ENCODE measurements at regions not wholly inside any gene's neighbourhood (a gene's known extent, or its start where the extent isn't known, plus 50 kb on each side); places are given as distances from the start of the nearest gene placed in this dataset.

DNA sequence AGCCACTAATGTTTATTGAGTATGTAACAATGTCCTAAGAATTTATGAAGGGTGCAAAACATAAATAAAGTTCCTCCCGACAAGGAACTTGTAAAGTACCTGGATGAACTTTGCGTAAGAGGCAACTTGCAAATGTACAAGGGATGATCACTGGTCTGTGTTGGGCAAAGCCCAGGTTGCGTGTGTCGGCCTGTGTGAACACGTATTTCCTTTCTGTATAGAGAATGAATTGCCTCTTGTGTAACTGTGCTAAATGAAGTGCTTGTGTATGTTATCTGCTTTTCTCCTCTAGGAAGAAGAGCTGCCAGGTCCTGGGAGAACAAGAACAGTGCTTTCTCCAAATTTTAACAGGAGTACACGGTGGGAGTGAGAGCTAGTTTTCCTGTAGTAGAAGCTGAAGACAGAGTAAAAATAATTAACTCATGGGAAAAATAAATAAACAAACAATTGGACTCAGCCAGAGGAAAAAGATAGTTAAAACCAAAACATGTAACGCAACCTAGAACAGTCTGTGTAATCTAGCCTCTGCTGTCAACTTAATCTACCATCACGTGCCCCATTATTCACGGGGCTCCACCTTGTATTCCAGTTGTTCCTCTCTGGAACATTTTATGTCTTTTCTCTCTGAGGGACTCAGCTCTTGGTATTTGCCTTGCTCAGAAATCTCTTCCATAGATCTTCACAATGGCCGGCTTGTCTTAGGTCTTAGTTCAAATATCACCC, 83.7 kb upstream of the RASGRP1 start:
- DNase-seq, result no peak

DNA sequence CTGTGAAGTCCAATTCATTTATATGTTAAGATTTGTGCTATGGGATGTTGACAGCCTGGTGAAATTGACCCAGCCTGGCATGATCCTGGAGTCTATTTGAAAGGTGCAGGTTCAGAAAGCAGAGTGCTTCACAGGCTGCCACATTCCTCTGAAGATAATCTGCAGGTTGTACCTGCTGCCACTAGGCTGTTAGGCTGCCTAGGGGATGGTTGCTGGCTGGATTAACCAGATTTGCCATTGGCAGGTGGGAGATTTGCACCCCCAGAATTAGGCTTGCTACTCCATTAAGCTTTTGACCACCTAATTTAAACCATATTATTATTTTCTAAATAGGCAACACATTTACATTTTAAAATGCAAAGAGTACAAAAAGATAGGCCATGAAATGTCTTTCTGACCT, 85.8 kb upstream of the RASGRP1 start:
- DNase-seq, result no peak

DNA sequence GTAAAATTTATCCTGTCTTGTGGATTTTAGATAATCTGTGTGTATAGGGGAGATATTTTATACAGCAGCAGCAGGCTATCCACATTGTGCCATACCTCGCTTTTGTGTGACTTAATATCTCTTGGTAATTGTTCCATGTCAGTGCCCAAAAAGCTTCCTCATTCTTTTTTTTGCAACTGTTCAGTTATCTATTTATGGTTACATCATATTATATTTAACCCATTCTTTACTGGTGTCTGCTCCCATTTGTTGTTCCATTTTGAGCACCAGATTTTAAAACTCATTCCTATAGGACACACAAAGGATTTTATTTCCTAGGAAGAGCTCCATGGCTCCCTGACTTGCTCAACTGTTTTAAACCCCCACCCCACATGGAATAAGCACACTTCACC, 86.3 kb upstream of the RASGRP1 start:
- no peak for DNase-seq

DNA sequence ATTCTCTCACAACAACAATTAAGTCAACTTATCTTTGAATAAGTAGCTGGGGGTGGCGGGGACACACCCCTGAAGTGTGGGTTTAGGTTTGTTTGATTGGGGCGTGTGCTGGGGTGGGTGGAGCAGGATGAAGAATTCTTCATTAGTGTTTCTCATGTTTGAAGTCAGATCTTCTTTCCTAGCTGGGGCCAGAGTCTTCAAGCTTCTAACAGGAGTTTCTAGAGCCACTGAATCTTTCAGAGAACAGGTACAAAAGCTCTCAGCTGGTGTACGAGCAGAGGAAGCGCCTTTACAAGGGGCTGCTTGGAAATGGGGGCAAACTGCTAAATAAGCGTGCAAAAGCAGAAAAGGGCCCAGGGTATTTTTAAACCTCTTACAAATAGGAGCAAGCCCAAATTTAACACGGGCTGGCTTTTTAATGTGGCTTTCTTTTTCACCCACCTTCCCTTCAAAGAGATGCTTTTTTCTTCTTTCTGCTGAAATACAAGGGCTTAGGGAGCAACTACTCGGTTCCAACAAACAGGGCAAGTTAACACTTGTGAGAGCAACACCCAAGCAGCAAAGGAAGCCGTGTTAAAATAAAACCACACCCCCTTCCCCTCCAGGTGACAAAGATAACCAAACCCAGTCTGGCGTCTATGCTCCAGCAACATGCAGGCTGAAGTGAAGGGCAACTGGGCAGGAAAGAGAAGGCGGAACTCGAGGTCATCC, 86.9 kb upstream of the RASGRP1 start:
- DNase-seq, result no peak

DNA sequence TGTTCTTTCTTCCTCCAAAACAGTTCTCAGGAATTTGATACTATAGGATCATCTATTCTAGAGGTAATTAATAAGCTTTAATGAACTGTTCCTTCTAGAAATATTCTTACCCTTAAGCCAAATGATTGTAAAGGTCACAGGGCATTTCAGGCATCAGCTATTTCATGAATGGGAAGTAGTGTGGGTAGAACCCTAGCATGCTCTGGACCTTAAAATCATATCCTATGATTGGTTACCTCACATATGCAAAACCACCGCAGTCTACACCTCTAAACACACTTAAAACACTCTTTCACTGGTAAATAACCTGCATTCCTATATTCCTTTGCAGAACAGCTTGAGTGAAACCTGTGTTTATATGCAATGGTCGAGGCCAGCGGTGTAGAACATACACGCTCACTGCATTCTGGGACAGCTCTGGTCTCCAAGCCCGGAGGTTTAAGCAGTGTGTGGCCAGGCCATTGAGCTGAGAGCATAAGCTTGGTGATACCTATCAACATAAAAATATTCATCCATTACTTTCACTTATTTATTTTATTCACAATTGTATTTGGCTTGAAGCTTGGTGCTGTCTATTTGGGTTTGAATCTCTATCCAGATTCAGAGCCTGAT, 87.7 kb upstream of the RASGRP1 start:
- DNase-seq, result no peak

DNA sequence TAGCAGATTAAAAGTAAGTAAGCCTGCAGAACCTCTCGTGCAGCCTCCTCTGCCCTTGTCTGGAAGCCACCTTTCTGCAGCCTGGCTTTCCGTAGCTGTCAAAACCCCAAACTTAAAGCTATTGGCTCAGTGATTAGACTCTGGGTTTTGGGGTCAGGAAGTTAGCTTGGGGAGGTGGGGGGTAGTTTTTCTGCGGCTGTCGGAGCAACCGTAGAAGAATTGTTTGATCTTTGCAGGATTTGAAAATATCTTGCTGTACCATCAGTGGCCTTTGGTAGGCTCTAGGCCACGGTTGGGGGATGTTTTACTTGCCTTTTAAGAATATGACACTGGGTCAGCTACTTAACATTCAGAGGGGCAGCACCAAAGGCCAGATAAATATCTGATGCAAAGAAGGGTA, 88.4 kb upstream of the RASGRP1 start:
- no peak for DNase-seq

DNA sequence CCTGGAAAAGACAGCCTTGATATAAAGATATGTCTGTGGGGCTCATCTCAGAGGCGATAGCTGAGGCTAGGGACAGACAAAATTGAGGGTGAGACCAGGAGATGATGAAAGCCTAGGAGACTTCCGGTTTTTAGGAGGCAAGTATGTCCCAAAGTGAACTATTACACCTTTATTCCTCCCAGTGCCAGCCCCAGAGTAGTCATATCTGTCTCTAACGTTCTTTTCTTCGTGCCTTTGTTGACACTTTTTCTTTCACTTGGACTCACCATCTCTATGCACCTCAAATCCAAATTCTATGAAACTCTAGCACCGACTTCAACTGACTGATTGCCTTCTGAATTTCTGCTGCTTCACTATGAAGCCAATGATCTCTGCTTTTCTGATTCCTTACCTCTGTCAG, 93.8 kb upstream of the RASGRP1 start:
- DNase-seq, result no peak

DNA sequence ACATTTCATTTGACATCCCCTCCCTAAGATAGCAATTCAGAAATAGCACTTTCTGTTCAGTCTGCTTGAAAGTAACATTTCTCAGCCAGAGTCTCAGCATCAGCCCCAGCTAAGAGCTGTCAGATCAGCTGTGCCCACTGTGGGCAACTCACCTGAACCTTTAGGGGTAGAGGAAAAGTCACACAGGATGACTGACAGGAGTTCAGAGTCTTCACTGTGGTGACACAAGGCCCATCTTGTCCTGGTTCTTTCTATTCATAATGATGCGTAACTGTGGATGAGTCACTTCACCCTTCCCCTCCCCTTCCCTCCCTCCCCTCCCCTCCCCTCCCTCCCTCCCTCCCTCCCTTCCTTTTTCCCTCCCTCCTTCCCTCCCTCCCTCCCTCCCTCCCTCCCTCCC, 96.1 kb upstream of the RASGRP1 start:
- DNase-seq, result no peak

DNA sequence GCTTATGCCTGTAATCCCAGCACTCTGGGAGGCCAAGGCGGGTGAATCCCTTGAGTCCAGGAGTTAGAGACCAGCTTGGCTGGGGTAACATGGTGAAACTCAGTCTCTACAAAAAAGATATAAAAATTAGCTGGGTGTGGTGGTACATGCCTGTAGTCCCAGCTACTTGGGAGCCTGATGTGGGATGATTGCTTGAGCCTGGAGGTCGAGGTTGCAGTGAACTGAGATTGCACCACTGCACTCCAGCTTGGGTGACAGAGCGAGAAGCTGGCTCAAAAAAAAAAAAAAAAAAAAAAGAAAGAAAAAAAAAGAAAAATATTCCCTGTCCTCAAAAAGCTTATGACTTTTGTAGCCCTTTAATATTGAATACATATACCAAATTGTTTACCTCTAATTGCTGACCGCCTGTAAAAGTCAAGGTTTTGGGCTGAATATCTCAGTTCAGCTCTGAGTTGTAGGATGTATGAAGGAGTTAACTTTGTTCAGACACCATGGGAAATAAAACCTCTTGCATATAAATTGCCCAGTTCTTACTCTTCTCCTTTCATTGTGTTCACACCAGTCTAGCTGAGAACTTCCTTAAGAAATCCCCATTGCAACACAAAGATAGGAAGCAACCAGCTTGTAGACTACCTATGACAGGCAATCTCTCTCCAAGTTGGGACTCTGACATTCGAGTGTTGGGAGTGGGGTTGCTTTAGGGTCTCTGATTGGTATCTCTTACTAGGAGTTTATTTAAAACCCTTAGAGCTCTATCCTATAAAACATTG, 97.6 kb upstream of the RASGRP1 start:
- DNase-seq, result no peak

DNA sequence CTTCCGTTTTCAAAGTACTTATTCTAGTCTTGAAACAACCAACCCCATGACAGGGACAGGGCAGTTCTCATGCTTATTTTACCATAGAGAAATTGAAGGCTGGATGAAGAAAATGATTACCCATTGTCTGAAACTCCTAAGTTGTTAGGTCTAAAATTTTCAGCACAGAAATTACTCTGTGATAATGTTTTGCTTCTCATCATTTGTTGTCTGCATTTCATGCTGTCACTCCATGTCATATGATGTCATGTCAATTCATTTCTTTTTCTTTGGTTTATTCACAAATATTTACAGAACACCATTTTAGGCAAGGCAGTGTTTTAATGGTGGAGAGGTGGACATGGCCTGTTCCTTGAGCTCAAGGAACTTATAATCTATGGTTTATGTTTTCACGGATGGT, 98.2 kb upstream of the RASGRP1 start:
- DNase-seq, result no peak

DNA sequence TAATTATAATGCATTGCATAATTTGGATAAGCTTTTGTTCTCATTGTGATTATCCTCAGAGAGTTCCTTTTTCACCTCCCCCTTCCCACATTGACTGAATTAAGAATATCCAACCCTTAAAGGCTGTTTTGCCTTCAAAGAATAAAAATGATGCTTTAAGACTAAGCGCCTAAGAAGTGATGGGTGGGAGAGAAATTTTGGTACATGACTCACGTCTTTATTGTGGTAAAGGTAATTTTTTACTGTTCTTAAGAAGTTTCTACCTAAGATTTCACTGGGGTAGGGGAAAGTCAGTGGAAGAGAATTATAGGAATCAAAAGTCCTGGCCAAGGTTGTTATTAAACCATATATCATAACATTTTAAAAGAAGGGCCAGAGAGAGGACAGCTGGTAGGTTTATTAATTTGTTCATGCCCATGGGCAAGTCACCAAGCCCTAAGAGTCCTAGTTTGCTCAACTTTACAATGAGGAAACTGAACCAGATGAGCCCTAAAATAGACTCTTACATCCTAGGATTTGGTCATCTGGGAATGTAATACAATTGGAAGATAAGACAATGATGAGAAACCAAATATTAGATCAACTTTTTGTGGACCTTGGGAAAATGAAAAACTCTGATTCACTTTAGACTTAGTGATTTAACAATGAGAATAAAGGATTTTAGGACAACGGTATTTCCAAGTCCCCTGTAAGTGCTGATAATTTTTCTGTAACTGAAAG, 101.1 kb upstream of the RASGRP1 start:
- no peak for DNase-seq

DNA sequence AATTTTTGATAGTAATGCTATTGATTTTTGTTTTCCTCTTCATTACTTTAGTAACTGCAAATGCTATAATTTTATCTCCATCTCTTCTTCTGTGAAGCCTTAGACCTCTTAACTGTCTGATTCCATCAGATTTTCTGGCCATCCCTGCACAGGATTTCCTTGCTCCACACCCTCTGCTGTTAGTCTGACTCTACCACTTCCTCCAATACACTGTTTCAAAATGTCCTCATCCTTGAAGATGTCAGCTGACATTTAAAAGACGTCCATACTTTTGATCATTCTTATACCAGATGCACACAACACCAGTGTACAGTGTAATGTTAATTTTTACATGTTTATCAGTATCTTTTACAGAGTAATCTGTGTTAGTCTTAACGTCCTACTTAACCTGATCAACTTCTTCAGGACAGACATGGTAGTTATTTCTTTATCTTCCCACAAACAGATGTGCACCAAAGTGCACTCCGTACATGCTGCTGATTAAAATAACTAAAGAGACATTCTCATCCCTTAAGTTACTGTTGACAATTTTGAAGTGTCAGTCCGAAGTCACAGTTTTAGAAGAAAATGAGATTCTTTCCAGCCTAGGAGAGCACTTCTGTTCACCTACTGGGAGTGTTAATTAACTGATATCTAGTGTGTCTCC, 102.4 kb upstream of the RASGRP1 start:
- DNase-seq, result no peak

DNA sequence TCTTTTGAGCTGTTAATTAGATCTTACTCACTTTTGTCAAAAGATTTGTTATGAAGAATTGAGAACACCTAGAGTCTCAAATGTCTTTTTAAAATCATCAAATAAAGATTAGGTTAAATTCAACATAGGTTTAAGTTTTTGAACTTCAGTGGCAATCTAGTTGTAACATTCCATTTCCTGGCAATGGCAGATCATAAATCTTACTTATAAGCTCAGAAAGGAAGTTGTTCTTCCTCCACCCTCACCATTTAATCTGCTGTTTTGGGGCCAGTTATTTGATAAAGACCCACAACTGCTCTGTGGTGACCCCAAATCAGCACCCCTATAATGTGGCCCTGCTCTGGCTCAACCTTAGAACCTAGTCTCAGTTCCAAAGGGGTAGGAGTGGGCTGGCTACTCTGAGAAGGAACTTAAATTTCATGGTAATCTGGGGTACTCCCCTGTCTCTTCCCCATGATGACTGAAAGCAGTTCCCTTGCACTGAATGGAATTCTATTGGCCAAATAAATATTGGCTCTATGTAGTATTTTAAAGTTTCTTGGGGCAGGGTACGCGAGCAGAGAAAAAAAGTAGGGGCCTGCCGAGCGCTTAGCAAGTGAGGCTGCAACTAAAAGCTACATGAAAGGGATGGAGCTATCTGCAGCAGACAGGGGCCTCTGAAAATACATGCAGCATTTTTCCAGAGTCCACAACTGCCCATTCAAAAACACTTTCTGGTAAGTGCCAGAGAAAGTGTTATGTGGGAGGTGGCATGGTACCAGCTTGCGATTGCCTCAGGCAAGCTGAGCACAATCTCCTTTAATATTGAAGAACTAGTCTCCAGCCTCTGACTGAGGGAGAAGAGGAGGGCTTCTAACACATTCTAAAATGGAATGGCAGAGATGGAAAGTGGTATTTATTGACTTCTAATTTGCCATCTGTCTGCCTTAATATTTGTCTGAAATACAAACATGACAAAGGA, 103.6 kb upstream of the RASGRP1 start:
- no peak for DNase-seq

DNA sequence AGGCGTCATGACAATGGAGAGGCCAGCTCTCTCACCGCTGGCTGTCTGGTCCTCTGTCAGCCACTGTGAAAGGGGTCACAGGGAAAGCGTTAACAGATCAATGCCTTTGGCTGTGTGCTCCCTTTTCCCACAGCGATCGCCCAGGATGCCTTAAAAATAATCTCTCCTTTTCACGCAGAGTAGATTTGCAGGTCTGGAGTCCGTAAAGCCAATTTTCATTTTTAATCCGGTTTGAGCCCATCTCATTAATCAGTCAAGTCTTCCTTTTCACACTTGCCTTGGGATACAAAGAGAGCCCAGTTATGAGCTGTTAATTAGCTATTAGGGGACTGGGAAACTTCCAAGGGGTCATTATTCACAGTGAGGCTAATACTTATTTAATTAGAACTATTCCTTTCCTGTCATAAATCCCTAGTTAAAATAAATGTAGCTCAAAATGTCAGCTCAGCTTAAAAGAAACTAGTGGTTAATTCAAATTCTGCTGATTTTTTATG, 104.3 kb upstream of the RASGRP1 start:
- DNase-seq, result no peak

DNA sequence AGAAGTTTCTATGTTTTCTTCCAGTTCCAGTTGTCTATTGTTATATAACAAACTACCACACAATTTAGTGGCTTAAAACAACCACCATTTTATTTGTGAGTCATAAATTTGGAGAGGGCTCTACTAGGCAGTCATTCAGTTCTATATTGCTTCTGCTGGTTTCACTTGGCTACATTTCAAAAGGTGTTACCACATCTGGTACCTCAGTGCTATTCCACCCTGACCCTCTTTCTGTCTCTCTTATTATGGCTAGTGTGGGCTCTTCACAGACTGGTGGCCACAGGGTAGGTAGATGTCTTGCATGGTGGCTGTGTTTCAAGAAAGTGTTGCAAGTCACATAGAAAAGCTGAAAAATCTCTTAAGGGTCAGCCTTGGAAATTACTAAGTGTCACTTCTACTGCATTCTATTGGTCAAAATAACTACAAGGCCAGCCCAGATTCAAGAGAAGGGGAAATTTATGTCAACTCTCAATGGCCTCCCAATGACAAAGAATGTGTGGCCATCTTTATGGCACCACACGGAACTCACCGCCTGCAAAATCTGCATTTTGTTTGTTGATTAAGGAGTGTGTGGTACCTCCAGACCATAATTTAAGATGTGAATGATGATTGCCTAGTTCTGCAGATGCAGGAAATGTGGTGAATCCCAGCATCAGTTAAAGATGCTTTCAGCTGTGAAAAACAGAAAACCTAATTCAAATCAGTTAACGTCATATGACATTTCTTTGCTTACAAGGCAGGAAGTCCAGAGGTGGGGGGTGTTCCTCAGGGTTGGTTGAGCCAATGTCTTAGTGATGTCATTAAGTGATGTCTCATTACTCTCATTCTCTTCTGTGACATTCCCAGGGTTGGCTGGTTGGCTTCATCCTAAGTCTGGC, 105.8 kb upstream of the RASGRP1 start:
- DNase-seq, result no peak

DNA sequence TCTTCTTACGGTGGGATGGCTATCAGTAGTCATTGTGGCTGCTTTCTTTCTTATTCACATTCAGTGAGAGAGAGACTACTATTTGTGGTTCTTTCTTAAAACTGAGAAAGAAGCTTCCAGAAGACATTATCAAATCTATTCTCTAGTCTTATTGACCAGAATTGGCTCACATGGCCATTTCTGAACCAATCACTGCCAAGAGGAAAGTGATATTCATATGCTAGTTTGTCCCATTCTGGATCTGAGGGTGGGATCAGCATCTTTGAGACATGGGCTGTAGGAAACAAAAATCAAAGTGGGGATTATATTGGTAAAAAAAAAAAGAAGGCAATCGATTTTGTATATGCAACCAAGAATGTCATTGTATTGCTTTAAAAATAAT, 106.4 kb upstream of the RASGRP1 start:
- DNase-seq, result no peak

DNA sequence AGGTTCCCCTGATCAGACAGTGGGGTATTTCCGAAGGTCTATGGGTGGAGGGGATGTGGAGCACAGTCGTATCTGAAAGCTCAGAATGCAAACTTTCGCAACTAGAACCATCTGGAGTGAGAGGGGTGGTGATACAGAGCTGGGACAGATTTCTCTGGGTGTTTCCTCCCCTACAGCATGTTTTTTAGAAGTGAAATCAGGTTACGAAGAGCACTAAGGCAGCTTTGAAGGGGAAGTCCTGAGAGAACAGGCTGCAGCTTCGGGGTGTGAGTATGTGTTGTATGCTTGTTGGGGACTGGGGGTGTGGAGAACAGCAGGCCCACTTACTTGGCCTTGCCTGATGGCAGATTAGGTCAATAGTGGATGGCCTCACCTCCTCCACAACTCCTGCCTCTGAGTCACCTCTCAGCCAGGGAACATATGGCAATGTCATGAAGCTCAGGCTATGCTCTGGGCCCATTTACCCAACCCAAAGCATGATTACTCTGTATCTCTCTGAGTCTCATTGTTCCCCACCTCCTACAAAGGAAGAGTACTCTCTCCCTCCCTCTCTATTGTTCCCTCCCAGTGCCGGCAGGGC, 107.2 kb upstream of the RASGRP1 start:
- DNase-seq, result no peak

DNA sequence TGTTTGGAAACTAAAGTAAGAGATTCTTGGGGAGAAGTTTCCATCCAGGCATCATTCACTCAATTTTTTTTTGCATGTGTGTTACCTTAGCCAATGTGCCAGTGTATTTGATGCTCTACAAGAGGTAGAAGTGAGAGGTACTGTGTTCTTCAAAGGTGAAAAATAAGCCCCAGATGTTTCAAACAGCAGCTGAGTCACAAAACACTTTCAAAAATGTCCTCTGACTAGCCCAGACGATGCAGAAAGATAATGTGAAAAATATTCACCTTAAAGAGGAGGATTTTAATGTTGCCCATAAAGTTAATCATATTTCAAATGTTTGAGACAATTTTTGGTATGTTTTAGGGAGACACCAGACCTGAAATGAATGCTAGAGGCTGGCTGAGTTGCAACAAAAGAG, 107.7 kb upstream of the RASGRP1 start:
- no peak for DNase-seq

DNA sequence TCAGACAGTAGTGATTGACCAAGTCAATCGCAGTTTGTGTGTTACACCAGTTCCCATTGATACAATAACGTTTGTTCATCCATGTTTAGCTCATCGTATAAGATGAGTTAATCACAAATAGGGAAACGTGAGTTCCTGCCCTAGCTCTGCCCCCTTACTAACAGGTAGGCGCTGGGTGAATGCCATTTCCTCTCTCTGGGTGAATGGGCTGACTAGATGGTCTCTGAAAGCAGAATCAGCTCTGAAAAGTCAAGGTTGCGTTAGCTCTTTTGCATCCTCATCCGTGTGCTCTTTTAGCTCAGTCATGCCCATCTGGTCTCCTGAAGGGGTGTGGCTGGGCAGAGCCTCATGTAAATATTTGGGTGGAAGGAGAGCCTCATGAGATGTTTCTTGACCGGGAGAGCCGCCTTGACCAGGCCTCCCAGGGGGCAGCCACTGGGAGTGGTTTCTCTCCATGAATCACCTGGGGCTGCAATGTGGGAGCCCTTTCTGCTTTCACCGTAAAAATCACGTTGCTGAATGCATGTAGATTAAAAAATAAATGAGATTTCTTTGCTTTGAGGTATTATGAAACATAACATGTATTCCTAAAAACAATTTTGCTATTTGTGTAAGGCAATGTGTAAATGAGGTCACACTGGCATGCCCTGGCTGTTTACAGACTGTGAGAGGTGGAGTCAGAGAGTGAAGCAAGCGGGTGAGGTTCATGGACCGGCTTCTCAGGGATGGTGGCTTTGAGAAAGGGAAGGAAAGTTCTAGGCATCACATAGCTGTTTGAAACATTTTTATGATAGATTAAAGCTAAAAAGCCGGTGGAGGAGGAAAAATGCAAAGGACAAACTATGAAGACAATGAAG, 108.4 kb upstream of the RASGRP1 start:
- no peak for DNase-seq
